IgD-negative memory B cell (primary cell): ENCODE measurements at regions not wholly inside any gene's neighbourhood (a gene's known extent, or its start where the extent isn't known, plus 50 kb on each side); places are given as distances from the start of the nearest gene placed in this dataset.
A peak's percentile ranks its signal among the peaks of the same experiment; 100 is the strongest.
"Not testable (repeated sequence)": the region's sequence is repeated elsewhere in the genome, so short reads cannot be mapped to it uniquely, and the experiment has no call there.

Experiments
- H3K27ac Mint-ChIP-seq, 3 donors: one replicate each; pipeline ENCODE4 v1.8.0; 2020 to 2022; ENCODE audit warnings: mild to moderate bottlenecking in 3 of 3, mixed read lengths in 3 of 3, moderate library complexity in 1 of 3
- H3K27me3 Mint-ChIP-seq: one replicate; pipeline ENCODE4 v1.8.0; 2021; ENCODE audit warnings: mixed read lengths
- H3K36me3 Mint-ChIP-seq: one replicate; pipeline ENCODE4 v1.8.0; 2020; ENCODE audit warnings: mild to moderate bottlenecking, mixed read lengths
- H3K4me1 Mint-ChIP-seq, 3 donors: one replicate each; pipeline ENCODE4 v1.8.0; 2020 to 2022; ENCODE audit warnings: mixed read lengths in 3 of 3, mild to moderate bottlenecking in 1 of 3
- H3K4me3 Mint-ChIP-seq, 4 donors: one replicate each; pipeline ENCODE4 v1.8.0; 2020 to 2022; ENCODE audit warnings: mild to moderate bottlenecking in 4 of 4, mixed read lengths in 4 of 4, moderate library complexity in 3 of 4
- H3K9me3 Mint-ChIP-seq, 3 donors: one replicate each; pipeline ENCODE4 v1.8.0; 2020 to 2021; ENCODE audit warnings: mixed read lengths in 3 of 3, mild to moderate bottlenecking in 1 of 3

GRCh38 chr1:196366-196765, 255.1 kb downstream of the OR4F29 start:
- not testable (repeated sequence) for H3K4me3 Mint-ChIP-seq, H3K27me3 Mint-ChIP-seq, H3K27ac Mint-ChIP-seq, H3K9me3 Mint-ChIP-seq, H3K4me1 Mint-ChIP-seq, H3K36me3 Mint-ChIP-seq

- H3K27me3 Mint-ChIP-seq, H3K4me1 Mint-ChIP-seq, H3K36me3 Mint-ChIP-seq, H3K27ac Mint-ChIP-seq, H3K9me3 Mint-ChIP-seq: not testable (repeated sequence)
- H3K4me3 Mint-ChIP-seq = peak overlapping the region in 1 of 4 donors; percentile 17
Measured at GRCh38 chr1:191296-192049, 260.0 kb downstream of the OR4F29 start.

- H3K4me1 Mint-ChIP-seq, H3K4me3 Mint-ChIP-seq, H3K9me3 Mint-ChIP-seq, H3K36me3 Mint-ChIP-seq, H3K27me3 Mint-ChIP-seq: not testable (repeated sequence)
- H3K27ac Mint-ChIP-seq = peak overlapping the region in 1 of 3 donors; percentile 4
Measured at GRCh38 chr1:190678-191077, 260.8 kb downstream of the OR4F29 start.

- not testable (repeated sequence) for H3K4me1 Mint-ChIP-seq, H3K27me3 Mint-ChIP-seq, H3K9me3 Mint-ChIP-seq, H3K36me3 Mint-ChIP-seq, H3K4me3 Mint-ChIP-seq, H3K27ac Mint-ChIP-seq
Measured at GRCh38 chr1:189915-190314, 261.6 kb downstream of the OR4F29 start.

- H3K27me3 Mint-ChIP-seq, H3K4me3 Mint-ChIP-seq, H3K9me3 Mint-ChIP-seq, H3K27ac Mint-ChIP-seq, H3K36me3 Mint-ChIP-seq, H3K4me1 Mint-ChIP-seq: not testable (repeated sequence)
Measured at GRCh38 chr1:189270-189669, 262.2 kb downstream of the OR4F29 start.

- H3K9me3 Mint-ChIP-seq, H3K36me3 Mint-ChIP-seq, H3K4me3 Mint-ChIP-seq, H3K4me1 Mint-ChIP-seq, H3K27me3 Mint-ChIP-seq, H3K27ac Mint-ChIP-seq: not testable (repeated sequence)
Measured at GRCh38 chr1:187298-187697, 264.2 kb downstream of the OR4F29 start.

- not testable (repeated sequence) for H3K27ac Mint-ChIP-seq, H3K9me3 Mint-ChIP-seq
Measured at GRCh38 chr1:186691-187131, 264.8 kb downstream of the OR4F29 start.

GRCh38 chr1:186223-186622, 265.3 kb downstream of the OR4F29 start:
- not testable (repeated sequence) for H3K4me3 Mint-ChIP-seq, H3K9me3 Mint-ChIP-seq, H3K27me3 Mint-ChIP-seq, H3K4me1 Mint-ChIP-seq, H3K27ac Mint-ChIP-seq, H3K36me3 Mint-ChIP-seq

More at GRCh38 chr1:186691-187131, 264.8 kb downstream of the OR4F29 start:
- not testable (repeated sequence) for H3K36me3 Mint-ChIP-seq, H3K4me1 Mint-ChIP-seq, H3K27me3 Mint-ChIP-seq, H3K4me3 Mint-ChIP-seq

GRCh38 chr1:185526-185925, 266.0 kb downstream of the OR4F29 start:
- not testable (repeated sequence) for H3K4me1 Mint-ChIP-seq, H3K4me3 Mint-ChIP-seq, H3K27me3 Mint-ChIP-seq, H3K36me3 Mint-ChIP-seq, H3K9me3 Mint-ChIP-seq, H3K27ac Mint-ChIP-seq

- H3K4me3 Mint-ChIP-seq, H3K9me3 Mint-ChIP-seq, H3K27ac Mint-ChIP-seq, H3K27me3 Mint-ChIP-seq, H3K36me3 Mint-ChIP-seq, H3K4me1 Mint-ChIP-seq: not testable (repeated sequence)
Measured at GRCh38 chr1:184336-184686, 267.2 kb downstream of the OR4F29 start.

GRCh38 chr1:183620-184335, 267.7 kb downstream of the OR4F29 start:
- not testable (repeated sequence) for H3K4me1 Mint-ChIP-seq, H3K27ac Mint-ChIP-seq, H3K9me3 Mint-ChIP-seq, H3K27me3 Mint-ChIP-seq, H3K4me3 Mint-ChIP-seq, H3K36me3 Mint-ChIP-seq

- not testable (repeated sequence) for H3K36me3 Mint-ChIP-seq, H3K4me3 Mint-ChIP-seq, H3K9me3 Mint-ChIP-seq, H3K27me3 Mint-ChIP-seq, H3K4me1 Mint-ChIP-seq, H3K27ac Mint-ChIP-seq
Measured at GRCh38 chr1:183081-183480, 268.4 kb downstream of the OR4F29 start.

GRCh38 chr1:182631-183030, 268.8 kb downstream of the OR4F29 start:
- H3K9me3 Mint-ChIP-seq, H3K27ac Mint-ChIP-seq, H3K27me3 Mint-ChIP-seq, H3K4me1 Mint-ChIP-seq, H3K4me3 Mint-ChIP-seq, H3K36me3 Mint-ChIP-seq: not testable (repeated sequence)

GRCh38 chr1:181247-182216, 269.9 kb downstream of the OR4F29 start:
- H3K27ac Mint-ChIP-seq, H3K36me3 Mint-ChIP-seq, H3K9me3 Mint-ChIP-seq, H3K27me3 Mint-ChIP-seq, H3K4me1 Mint-ChIP-seq, H3K4me3 Mint-ChIP-seq: not testable (repeated sequence)

- not testable (repeated sequence) for H3K4me1 Mint-ChIP-seq, H3K27me3 Mint-ChIP-seq, H3K9me3 Mint-ChIP-seq, H3K36me3 Mint-ChIP-seq, H3K4me3 Mint-ChIP-seq, H3K27ac Mint-ChIP-seq
Measured at GRCh38 chr1:180749-181205, 270.7 kb downstream of the OR4F29 start.

GRCh38 chr1:138842-139241, 312.6 kb downstream of the OR4F29 start:
- not testable (repeated sequence) for H3K9me3 Mint-ChIP-seq, H3K27me3 Mint-ChIP-seq, H3K27ac Mint-ChIP-seq, H3K4me1 Mint-ChIP-seq, H3K4me3 Mint-ChIP-seq, H3K36me3 Mint-ChIP-seq
